NCI-H128 (cell line): ENCODE measurements at regions not wholly inside any gene's neighbourhood (a gene's known extent, or its start where the extent isn't known, plus 50 kb on each side); places are given as distances from the start of the nearest gene placed in this dataset.

Source experiments
- DNase-seq: peaks from one replicate; lab custom pipeline; 2025; ENCODE audit not compliant: unreplicated experiment; lab: John Stamatoyannopoulos, UW

DNA sequence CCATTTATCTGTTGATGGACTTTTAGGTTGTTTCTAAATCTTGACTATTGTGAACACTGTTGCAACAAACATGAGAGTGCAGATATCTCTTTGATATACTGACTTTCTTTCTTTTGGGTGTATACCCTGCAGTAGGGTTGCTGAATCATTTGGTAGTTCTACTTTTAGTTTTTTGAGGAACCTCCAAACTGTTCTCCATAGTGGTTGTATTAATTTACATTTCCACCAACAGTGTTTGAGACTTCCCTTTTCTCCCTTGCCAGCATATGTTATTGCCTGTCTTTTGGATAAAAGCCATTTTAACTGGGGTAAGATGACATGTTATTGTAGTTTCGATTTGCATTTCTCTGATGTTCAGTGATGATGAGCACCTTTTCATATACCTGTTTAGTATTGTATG is 330.0 kb downstream of the DDX10 start:
- no peak for DNase-seq

- DNase-seq: no peak
These were observed 333.0 kb downstream of the DDX10 start for GRCh38 chr11:108997826-108998225.

GRCh38 chr11:109000531-109000930 is 335.7 kb downstream of the DDX10 start:
- DNase-seq: no peak

DNA sequence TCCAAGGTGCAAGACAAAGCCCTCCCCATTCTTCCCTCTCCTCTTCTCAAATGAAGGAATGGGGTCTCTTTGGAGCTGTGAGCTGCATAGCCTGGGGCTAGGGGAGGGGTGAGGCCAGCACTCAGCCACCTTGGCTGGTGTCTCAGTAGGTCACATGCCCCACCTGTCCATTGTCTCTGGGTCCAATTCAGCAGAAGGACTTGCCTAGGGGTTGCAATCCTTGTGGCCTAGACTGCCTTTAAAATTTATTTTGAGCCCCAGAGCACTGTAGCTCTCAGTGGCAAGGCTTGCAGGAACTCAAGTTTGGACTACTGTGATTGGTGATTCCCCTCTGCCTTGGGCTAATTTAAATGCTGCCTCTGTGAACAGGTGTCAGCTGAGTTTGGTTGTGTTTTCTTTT is 336.7 kb downstream of the DDX10 start:
- no peak for DNase-seq

DNA sequence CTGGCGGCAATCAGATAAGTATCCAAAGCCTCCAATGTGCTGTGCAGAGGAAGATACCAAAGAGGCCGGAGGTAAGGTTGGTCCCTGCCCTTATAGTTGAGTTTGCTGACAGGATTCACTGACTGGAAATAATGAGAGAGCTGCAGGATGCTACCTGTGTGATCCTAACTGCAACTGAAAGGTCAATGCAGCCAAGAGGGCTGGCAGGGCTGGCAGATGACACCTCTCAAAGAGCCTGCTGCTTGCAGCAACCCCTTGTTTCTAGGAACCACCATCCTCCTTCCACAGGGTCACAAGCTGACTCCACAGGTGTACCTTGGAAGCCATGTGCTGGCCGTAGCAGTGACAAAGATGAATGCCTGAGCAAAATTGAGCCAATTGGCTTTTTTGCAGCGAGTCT is 348.1 kb downstream of the DDX10 start:
- DNase-seq: no peak

DNA sequence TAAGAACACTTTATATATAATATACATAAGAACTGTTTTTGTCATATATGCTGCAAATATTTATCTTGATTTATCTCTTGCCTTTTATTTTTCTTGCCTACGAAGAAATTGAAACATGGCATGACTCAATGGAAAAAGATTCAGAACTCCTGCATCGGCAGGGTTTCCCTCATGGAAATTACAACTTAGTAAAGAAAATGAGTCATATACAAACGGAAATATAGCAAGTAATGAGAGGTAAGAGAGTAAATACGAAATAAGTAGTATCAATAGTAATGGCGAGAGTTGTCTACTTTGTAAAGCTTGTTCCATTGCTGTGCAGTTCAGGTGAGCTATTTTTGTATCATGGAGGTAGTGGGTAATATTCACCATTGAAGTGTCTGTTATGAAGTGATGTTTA is 350.4 kb downstream of the DDX10 start:
- DNase-seq: no peak

DNA sequence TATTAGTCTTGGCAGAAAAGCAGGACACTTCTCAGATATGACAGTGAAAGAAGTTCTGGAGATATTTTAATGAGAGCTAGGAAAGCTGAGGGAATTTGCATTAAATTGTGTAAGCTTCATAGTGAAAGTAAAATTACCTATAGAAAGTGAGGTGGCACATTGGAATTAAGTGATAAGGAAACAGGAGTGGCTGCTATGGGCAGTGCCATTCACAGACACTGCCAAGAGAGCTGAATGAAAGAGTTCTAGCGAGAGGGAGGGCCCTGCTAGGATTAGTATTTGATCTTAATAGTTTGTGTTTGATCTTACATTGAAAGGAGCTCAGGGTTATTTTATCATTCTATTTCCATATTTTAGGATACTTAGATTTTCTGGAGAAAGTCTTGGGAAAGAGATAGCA is 351.9 kb downstream of the DDX10 start:
- DNase-seq: no peak

DNA sequence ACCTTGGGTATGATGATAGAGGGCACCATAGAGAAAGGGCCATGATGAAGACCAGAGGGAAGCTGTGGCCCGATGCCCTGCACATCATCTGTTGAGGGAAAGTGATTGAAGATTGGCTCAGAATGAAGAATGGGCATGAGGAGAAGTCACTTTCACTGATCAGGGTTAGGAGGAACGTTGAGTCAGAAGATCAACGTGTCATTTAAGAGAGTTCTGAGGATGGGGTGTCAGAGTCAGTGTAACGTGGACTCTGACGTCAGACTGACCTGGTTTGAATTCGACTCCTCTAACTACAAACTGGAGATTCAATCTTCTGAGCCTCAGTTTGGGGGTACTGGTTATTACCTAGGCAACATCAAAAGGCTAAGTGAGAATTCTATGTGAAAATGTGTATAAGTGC is 352.6 kb downstream of the DDX10 start:
- DNase-seq: no peak

DNA sequence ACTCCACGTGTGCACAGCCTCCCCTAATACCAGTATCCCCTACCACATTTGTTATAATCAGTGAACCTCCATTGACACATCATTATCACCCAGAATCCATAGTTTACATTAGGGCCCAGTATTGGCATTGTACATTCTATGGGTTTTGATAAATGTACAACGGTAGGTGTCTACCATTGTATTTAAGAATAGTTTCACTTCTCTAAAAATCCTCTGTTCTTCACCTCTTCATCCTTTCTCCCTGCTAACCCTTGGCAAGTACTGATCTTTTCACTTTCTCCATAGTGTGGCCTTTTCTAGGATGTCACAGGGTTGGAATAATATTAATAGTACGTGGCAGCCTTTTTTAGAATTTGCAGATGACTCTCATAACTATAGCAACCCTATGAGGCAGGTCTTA is 353.8 kb downstream of the DDX10 start:
- DNase-seq: no peak

- DNase-seq: no peak
These were observed 354.6 kb downstream of the DDX10 start for GRCh38 chr11:109019342-109019936.

DNA sequence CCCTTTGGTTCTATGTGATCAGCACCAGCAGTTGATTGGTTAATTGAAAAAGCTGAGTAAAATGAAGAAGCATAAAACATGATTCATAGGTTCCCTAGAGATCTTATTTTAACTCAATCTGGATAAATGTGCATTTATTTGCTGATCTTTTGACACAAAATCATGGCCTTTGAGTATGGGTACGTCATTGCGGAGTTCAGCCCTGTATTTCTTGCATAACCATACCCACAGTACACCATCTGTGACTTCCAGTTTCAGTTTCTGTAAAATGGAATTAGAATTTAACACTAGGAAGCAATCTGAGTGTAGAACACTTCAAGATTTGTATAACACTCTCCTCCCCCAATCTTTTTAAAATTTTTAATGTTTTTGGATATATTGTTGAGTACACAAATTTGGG is 358.2 kb downstream of the DDX10 start:
- DNase-seq: no peak

- no peak for DNase-seq
These were observed 362.1 kb downstream of the DDX10 start for GRCh38 chr11:109026891-109027489.

DNA sequence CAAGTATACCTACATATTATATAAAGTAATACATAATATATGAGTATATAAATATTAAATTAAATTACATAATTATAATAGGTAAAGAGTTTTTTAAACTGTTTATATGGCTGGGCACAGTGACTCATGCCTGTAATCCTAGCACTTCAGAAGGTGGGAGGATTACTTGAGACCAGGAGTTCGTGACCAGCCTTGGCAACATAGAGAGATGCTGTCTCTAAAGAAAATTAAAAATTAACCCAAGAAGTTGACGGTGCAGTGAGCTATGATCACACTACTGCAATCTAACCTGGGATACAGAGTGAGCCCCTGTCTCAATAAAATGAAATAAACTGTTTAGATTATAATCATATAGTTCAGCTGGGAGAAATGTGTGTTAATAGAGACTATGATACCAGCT is 363.0 kb downstream of the DDX10 start:
- no peak for DNase-seq

DNA sequence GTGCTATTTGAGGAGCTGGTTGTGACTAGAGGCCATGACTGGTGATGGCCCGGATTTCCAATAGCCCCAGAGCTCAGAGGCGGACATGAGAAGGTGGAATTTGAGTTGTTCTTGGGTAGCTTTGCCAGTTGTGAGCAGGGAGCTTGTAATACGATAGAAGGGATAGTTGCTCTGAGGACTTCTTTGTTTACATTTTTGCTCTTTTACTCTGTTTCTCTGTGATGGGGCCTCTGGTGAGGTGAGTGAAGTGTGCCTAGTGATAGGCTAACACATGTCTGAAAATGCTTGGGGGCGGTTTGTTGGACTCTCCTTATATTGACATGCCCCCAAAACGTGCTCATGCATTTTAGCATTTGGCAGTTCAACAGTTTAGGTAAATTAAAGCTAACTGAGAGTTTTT is 365.1 kb downstream of the DDX10 start:
- no peak for DNase-seq

- DNase-seq: no peak
These were observed 368.9 kb downstream of the DDX10 start for GRCh38 chr11:109033627-109034338.

DNA sequence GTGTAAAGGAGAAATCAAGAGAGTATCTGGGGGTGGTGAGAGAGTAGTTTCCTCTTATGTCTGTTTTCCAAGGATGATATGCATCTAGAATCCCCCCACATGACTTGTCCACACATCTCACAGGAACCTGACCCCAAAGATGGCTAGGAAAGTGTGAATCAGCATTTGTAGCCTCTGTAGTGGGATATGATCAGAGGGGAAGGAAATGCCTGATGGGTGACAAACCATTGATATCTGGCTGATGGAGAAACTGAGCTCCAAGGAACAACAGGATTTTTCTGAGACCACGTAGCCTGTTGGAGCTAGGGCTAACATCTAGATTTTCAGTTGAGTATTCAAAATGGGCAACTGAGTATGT is 369.4 kb downstream of the DDX10 start:
- no peak for DNase-seq

DNA sequence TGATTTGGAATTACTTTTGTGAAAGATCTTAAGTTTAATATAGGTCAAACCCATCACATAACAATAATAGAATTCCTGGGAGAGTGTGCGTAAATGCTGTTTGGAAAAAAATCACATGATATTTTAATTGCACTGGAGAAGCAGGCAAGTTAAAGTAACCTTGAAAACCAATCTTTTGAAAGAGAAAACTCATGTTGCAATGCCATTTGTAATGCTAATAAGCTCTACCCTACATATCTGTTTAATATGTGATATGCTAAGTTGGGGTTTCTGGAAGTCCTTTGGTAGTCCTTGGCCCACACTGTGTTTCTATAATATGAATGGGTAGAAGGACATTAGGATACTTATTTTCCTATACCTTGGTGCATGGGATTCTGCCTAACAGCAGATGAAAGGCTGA is 370.4 kb downstream of the DDX10 start:
- DNase-seq: no peak

GRCh38 chr11:109036011-109036410 is 371.1 kb downstream of the DDX10 start:
- DNase-seq: no peak

DNA sequence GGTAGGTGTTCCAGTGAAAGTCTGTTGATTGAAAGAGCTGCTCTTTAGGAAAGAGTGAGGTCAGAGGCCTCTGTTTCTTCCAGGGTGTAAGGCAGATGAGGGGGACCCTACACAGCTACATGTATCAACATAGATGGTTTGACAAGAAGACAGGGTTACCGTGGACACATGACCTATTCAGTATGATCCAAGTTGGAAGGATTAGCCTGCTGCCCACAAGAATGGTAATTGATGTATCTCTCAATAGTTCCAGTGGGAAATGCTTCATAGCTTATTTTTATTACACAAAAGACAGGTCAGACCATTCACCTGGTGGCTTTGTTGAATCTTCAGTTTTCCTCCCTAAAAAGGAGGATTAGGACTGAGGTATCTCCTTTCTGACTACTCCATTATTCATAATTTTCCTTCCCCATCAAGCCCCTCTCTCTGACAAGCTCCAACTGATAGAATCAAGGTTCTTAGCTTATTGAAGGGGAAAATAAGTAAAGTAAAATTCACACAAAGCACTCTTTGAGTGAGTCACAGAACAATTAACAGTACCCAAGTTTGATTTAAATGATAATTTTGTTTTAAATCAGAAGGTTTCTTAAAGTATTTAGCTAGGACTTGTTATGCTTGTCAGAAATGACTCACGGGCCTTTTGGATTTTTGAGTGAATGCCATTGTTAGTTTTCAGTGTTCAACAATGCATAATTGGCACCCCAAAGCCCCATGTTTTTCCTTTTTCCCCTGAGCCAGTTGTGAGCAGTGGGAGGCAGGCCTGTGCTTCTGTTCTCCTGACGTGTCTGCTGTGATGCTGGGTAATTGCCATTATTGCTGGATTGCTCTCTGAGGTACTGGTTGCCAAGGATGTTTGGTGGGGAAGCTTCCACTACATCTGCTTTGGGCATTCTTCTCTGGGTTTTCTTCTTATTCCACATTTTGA is 373.2 kb downstream of the DDX10 start:
- no peak for DNase-seq

DNA sequence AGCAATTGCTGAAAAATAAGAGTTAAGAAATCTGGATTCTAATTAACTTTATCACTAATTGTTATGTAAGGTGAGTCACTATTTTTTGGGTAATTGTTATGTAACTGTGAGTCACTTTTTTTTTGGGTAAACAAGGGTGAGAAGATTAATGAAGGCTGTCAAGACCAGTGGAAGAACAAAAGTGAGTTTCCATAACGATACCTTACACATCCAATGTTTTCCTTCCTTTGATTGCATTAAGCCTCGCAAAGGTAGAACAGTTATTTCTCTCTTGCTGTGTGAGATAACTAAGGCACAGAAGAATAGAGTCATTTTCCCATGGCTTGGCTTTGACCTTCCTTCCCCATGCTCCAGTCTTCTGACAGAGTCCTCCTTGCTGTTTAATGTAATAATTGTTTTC is 374.7 kb downstream of the DDX10 start:
- DNase-seq: no peak

DNA sequence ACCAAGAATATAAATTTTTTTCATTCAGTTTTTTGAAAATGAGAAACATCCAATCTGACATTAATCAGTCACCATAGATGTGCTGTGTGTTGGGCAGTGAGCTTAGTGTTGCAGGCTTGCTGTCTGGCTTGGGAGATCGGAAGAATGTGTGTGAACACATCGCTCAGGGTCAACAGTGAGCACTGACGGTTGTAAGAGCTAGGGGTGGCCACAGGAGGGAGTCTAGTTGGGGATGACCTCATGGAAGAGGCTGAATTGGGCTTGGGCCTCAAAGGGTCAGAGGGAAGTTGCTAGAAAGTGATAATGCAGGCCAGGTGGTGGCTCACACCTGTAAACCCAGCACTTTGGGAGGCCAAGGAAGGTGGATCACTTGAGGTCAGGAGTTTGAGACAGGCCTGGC is 375.4 kb downstream of the DDX10 start:
- no peak for DNase-seq

DNA sequence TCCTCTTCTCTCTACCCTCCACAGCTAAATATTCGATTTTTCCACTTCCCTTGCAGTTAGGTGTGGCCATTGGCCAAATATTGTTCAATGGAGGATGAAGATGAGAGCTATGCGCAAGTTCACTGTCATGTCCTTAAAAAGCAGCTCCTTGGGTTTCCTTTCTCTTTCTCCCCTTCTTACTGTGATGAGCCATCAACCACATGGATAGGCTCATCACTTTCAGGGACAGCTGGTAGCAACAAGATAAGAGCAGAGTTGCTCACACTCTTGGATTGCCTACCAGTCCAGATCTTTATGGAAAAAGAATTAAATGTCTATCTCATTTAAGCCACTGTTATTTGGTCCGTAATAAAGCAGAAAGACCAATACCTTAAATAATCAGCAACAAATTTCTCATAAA is 377.0 kb downstream of the DDX10 start:
- no peak for DNase-seq
